Peyer's patch (tissue), 4 donors: ENCODE measurements at regions not wholly inside any gene's neighbourhood (a gene's known extent, or its start where the extent isn't known, plus 50 kb on each side); places are given as distances from the start of the nearest gene placed in this dataset.

Source experiments
- DNase-seq, 3 donors: peaks; one replicate each; pipeline ENCODE4 v3.0.0-alpha.2; 2017 to 2019
- H3K27ac ChIP-seq, 4 donors: fragments of 200-600 bp; sonication (generic); one replicate each; pipeline ENCODE4 v1.5.1; 2016 to 2019
- H3K27me3 ChIP-seq, 2 donors: fragments of 200-600 bp; sonication (generic); one replicate each; pipeline ENCODE4 v1.5.1; 2019
- H3K36me3 ChIP-seq, 3 donors: fragments of 200-600 bp; sonication (generic); one replicate each; pipeline ENCODE4 v1.5.1; 2016 to 2019
- H3K4me1 ChIP-seq, 4 donors: fragments of 200-600 bp; sonication (generic); one replicate each; pipeline ENCODE4 v1.5.1; 2016 to 2019
- H3K4me3 ChIP-seq, 4 donors: fragments of 200-600 bp; sonication (generic); 1 replicate in 3 of 4; 2 replicates in 1 of 4; pipeline ENCODE4 v1.5.1; 2016 to 2019; ENCODE audit warnings: mild to moderate bottlenecking in 1 of 4
- H3K9me3 ChIP-seq, 4 donors: fragments of 200-600 bp; sonication (generic); one replicate each; pipeline ENCODE4 v1.5.1; 2016 to 2019; ENCODE audit warnings: mild to moderate bottlenecking in 1 of 4
- POLR2A ChIP-seq, 2 donors: fragments of 450-650 bp; IDR thresholded peaks; one replicate each; pipeline ENCODE4 v1.5.1; 2017; ENCODE audit warnings: antibody characterized with exemption in 2 of 2, mild to moderate bottlenecking in 2 of 2, moderate library complexity in 2 of 2
- TF ChIP-seq, protein P1 (sequence below), 6 experiments: fragments of 450-650 bp in 4 of 6; fragments of 200-600 bp in 2 of 6; sonication (generic) in 1 of 6; IDR thresholded peaks; one replicate each; pipeline ENCODE4 v1.5.1; 2017 to 2019; ENCODE audit warnings: antibody characterized with exemption in 6 of 6, mild to moderate bottlenecking in 3 of 6, moderate library complexity in 1 of 6

- Histone ChIP-seq H3K4me3 (no peak overlapping the region), H3K27ac (no peak overlapping the region)
- DNase-seq, result no peak
Measured at GRCh38 chr5:125558466-125558865, 812.0 kb upstream of the ZNF608 start.

GRCh38 chr5:125559296-125559695 is 812.9 kb upstream of the ZNF608 start:
- H3K4me1 ChIP-seq, result no peaks in the 10 kb centered on the region
- H3K9me3 ChIP-seq, result no peaks in the 10 kb centered on the region
- DNase-seq, result no peak

More at GRCh38 chr5:125558466-125558865, 812.0 kb upstream of the ZNF608 start:
- Histone ChIP-seq H3K27me3 (no peaks in the 10 kb centered on the region), H3K9me3 (no peaks in the 10 kb centered on the region), H3K4me1 (no peaks in the 10 kb centered on the region), H3K36me3 (no peaks in the 10 kb centered on the region)
- TF ChIP-seq POLR2A (IDR thresholded peaks at IDR 0.05), result no peak
- TF ChIP-seq, protein P1, sequence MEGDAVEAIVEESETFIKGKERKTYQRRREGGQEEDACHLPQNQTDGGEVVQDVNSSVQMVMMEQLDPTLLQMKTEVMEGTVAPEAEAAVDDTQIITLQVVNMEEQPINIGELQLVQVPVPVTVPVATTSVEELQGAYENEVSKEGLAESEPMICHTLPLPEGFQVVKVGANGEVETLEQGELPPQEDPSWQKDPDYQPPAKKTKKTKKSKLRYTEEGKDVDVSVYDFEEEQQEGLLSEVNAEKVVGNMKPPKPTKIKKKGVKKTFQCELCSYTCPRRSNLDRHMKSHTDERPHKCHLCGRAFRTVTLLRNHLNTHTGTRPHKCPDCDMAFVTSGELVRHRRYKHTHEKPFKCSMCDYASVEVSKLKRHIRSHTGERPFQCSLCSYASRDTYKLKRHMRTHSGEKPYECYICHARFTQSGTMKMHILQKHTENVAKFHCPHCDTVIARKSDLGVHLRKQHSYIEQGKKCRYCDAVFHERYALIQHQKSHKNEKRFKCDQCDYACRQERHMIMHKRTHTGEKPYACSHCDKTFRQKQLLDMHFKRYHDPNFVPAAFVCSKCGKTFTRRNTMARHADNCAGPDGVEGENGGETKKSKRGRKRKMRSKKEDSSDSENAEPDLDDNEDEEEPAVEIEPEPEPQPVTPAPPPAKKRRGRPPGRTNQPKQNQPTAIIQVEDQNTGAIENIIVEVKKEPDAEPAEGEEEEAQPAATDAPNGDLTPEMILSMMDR (IDR thresholded peaks at IDR 0.05), result no peak

DNA sequence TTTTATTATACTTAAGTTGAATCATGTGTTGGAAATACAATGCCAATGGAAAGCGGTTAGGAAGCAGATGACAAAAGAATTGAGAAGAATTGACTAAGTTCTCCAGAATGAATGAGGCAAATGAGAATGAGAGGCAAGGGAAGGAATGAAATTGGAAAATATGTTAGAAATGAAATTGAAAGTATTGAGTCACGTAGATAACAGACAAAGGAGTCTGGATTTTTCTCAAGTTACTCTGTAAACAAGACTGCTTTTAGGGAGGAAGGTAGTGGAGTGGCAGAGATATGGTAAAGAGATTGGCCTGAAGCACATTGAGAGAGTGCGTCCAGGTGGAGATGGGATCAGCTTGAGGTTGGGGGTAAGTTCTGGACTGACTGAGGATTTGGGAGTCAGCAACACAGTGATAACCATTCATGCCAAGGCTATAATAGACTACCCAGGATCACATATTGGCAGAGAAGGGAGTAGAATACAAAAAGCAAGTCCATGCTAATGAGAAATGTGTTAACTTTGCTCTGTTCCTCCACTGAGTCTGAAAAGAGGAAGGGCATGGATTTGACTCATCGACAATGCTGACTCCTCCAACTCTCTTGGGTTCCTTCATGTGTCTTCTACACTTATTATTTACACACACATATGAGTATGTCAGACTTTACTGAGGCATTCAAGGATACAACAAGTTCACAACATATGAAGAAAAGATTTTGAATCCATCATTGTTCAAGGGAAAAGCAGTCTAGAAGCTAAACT is 814.2 kb upstream of the ZNF608 start:
- no peak for TF ChIP-seq POLR2A (IDR thresholded peaks at IDR 0.05)
- TF ChIP-seq, protein P1 (IDR thresholded peaks at IDR 0.05), result no peak
- DNase-seq, result no peak
- Histone ChIP-seq H3K27me3 (no peaks in the 10 kb centered on the region), H3K4me3 (no peak overlapping the region), H3K27ac (no peak overlapping the region), H3K9me3 (no peaks in the 10 kb centered on the region), H3K4me1 (no peaks in the 10 kb centered on the region), H3K36me3 (no peaks in the 10 kb centered on the region)

More at GRCh38 chr5:125559296-125559695, 812.9 kb upstream of the ZNF608 start:
- no peak for TF ChIP-seq POLR2A (IDR thresholded peaks at IDR 0.05)
- TF ChIP-seq, protein P1 (IDR thresholded peaks at IDR 0.05), result no peak
- Histone ChIP-seq H3K36me3 (no peaks in the 10 kb centered on the region), H3K27me3 (no peaks in the 10 kb centered on the region), H3K4me3 (no peak overlapping the region), H3K27ac (no peak overlapping the region)

- Histone ChIP-seq H3K27me3 (no peaks in the 10 kb centered on the region), H3K27ac (no peak overlapping the region), H3K4me1 (no peaks in the 10 kb centered on the region), H3K4me3 (no peak overlapping the region), H3K36me3 (no peaks in the 10 kb centered on the region), H3K9me3 (no peaks in the 10 kb centered on the region)
- DNase-seq, result no peak
- no peak for TF ChIP-seq POLR2A (IDR thresholded peaks at IDR 0.05)
- TF ChIP-seq, protein P1 (IDR thresholded peaks at IDR 0.05), result no peak
Measured at GRCh38 chr5:125564317-125564975, 818.0 kb upstream of the ZNF608 start.

DNA sequence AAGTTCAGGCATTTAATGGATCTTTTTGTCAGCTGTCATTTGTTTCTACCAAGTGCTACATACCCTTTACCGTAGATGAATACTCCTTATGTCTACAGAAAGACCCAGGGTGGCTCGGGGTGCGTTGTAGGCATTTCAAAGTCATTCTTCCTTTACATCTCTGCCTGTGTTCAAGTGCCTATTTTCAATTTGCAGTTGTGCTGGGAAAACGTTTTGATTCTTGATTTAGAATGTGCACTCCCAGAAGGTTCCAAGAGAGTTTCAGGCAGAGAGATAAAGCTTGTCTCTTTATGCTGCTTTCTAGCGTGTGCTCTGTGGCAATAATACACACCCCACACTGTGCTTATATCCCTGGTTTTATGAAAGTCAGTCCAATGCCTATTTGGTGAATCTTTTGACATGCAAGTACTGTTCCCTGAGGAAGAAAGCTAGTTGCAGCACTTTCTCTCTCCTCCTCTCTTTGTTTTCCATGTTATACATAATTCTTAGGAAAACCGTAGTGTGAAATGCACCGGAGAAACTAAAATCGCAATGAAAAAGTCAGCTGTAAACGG is 828.1 kb upstream of the ZNF608 start:
- Histone ChIP-seq H3K27ac (no peak overlapping the region), H3K4me3 (no peak overlapping the region)
- no peak for TF ChIP-seq POLR2A (IDR thresholded peaks at IDR 0.05)
- TF ChIP-seq, protein P1 (IDR thresholded peaks at IDR 0.05), result no peak

More for the DNA sequence above, 828.1 kb upstream of the ZNF608 start:
- peaks cover 0 to 5% (median 0%) of the 10 kb centered on the region in 4 donors for H3K4me1 ChIP-seq
- no peaks in the 10 kb centered on the region for H3K9me3 ChIP-seq
- DNase-seq, result no peak
- no peaks in the 10 kb centered on the region for H3K36me3 ChIP-seq
- H3K27me3 ChIP-seq, result no peaks in the 10 kb centered on the region
